GM23338 (cell line): ENCODE measurements at regions not wholly inside any gene's neighbourhood (a gene's known extent, or its start where the extent isn't known, plus 50 kb on each side); places are given as distances from the start of the nearest gene placed in this dataset.

Source experiments
- ATAC-seq: fragments of 200-7000 bp; cut with Tn5 transposase; 3 replicates; pipeline ENCODE4 v1.9.1; 2020
- DNase-seq: peaks from one replicate; pipeline ENCODE4 v3.0.0-alpha.2; 2015; ENCODE audit warnings: low spot score
- H2AFZ ChIP-seq: fragments of 200-600 bp; sonication (generic); 2 replicates; pipeline ENCODE4 v1.8.0; 2016; ENCODE audit warnings: antibody characterized with exemption, mild to moderate bottlenecking, moderate library complexity
- H3F3A ChIP-seq: fragments of 200-600 bp; sonication (generic); replicated peaks from 2 replicates; pipeline ENCODE4 v1.8.0; 2017; ENCODE audit warnings: antibody characterized with exemption, mixed run types, low read depth
- H3K27ac ChIP-seq: fragments of 200-600 bp; sonication (generic); 2 replicates; pipeline ENCODE4 v1.6.1; 2016; ENCODE audit warnings: low read depth
- H3K27me3 ChIP-seq: fragments of 200-600 bp; sonication (generic); 2 replicates; pipeline ENCODE4 v1.8.0; 2016; ENCODE audit warnings: mild to moderate bottlenecking, mixed run types, moderate library complexity; ENCODE audit not compliant: insufficient read depth
- H3K36me3 ChIP-seq: fragments of 200-600 bp; sonication (generic); 2 replicates; pipeline ENCODE4 v1.8.0; 2016; ENCODE audit warnings: mild to moderate bottlenecking; ENCODE audit not compliant: insufficient read depth
- H3K4me1 ChIP-seq: fragments of 200-600 bp; sonication (generic); 2 replicates; pipeline ENCODE4 v1.8.0; 2016; ENCODE audit warnings: mild to moderate bottlenecking, moderate library complexity; ENCODE audit not compliant: insufficient read depth
- H3K4me2 ChIP-seq: fragments of 200-600 bp; sonication (generic); 2 replicates; pipeline ENCODE4 v1.7.1; 2017; ENCODE audit warnings: mixed run types
- H3K4me3 ChIP-seq: fragments of 200-600 bp; sonication (generic); 2 replicates; pipeline ENCODE4 v1.6.1; 2016; ENCODE audit warnings: mixed run types
- H3K79me2 ChIP-seq: fragments of 200-600 bp; sonication (generic); replicated peaks from 2 replicates; pipeline ENCODE4 v1.8.0; 2017; ENCODE audit warnings: mild to moderate bottlenecking; ENCODE audit not compliant: insufficient read depth
- H3K9me2 ChIP-seq: fragments of 200-600 bp; sonication (generic); 2 replicates; pipeline ENCODE4 v1.8.0; 2017; ENCODE audit not compliant: insufficient read depth
- H4K20me1 ChIP-seq: fragments of 200-600 bp; sonication (generic); replicated peaks from 2 replicates; pipeline ENCODE4 v1.8.0; 2017; ENCODE audit warnings: mild to moderate bottlenecking; ENCODE audit not compliant: insufficient read depth
- H3K27ac Mint-ChIP-seq: 2 replicates; pipeline ENCODE4 v1.8.0; 2020; ENCODE audit warnings: inconsistent platforms, mild to moderate bottlenecking, moderate library complexity, mixed read lengths
- H3K27me3 Mint-ChIP-seq: 3 replicates; pipeline ENCODE4 v1.8.0; 2022; ENCODE audit warnings: low read depth, mild to moderate bottlenecking, moderate library complexity, mixed read lengths, inconsistent platforms; ENCODE audit not compliant: insufficient read depth, poor library complexity
- H3K36me3 Mint-ChIP-seq: 3 replicates; pipeline ENCODE4 v1.8.0; 2021; ENCODE audit warnings: low read depth, mild to moderate bottlenecking, inconsistent platforms, moderate library complexity, mixed read lengths
- H3K4me1 Mint-ChIP-seq: 3 replicates; pipeline ENCODE4 v1.8.0; 2020; ENCODE audit warnings: mild to moderate bottlenecking, inconsistent platforms, mixed read lengths
- H3K4me3 Mint-ChIP-seq: 3 replicates; pipeline ENCODE4 v1.8.0; 2021; ENCODE audit warnings: moderate library complexity, mild to moderate bottlenecking, inconsistent platforms, mixed read lengths
- H3K9me3 Mint-ChIP-seq: 3 replicates; pipeline ENCODE4 v1.8.0; 2020; ENCODE audit warnings: moderate library complexity, mild to moderate bottlenecking, inconsistent platforms, mixed read lengths
- CREB1 ChIP-seq: fragments of 250-450 bp; sonication (Bioruptor Pico); IDR thresholded peaks from 2 replicates; pipeline ENCODE4 v1.5.0; 2020; ENCODE audit warnings: low read depth, mild to moderate bottlenecking, moderate library complexity
- EZH2 ChIP-seq: fragments of 200-600 bp; sonication (generic); IDR thresholded peaks from one replicate; pipeline ENCODE4 v1.8.0; 2017; ENCODE audit warnings: antibody characterized with exemption, mild to moderate bottlenecking, low read depth; ENCODE audit not compliant: unreplicated experiment
- EZH2phosphoT487 ChIP-seq: fragments of 200-600 bp; sonication (generic); IDR thresholded peaks from one replicate; pipeline ENCODE4 v1.8.1; 2018; ENCODE audit warnings: antibody characterized with exemption; ENCODE audit not compliant: unreplicated experiment
- NANOG ChIP-seq: IDR thresholded peaks from 2 replicates; pipeline ENCODE4 v1.6.1; 2016; ENCODE audit warnings: antibody characterized with exemption, borderline replicate concordance
- POLR2AphosphoS5 ChIP-seq: IDR thresholded peaks from 2 replicates; pipeline ENCODE4 v1.6.1; 2016; ENCODE audit warnings: antibody characterized with exemption, low read depth
- REST ChIP-seq: IDR thresholded peaks from one replicate; pipeline ENCODE4 v1.6.1; 2018; ENCODE audit warnings: antibody characterized with exemption; ENCODE audit not compliant: unreplicated experiment
- STAT1 ChIP-seq: IDR thresholded peaks from one replicate; pipeline ENCODE4 v1.6.1; 2016; ENCODE audit warnings: antibody characterized with exemption; ENCODE audit not compliant: unreplicated experiment
- ZNF462 ChIP-seq: fragments of 250-450 bp; sonication (Bioruptor Pico); IDR thresholded peaks from 2 replicates; pipeline ENCODE4 v1.5.0; 2020; ENCODE audit warnings: mild to moderate bottlenecking, moderate library complexity

GRCh38 chr16:85359147-85359822 lies 247.0 kb upstream of the CIBAR2 start:
- Mint-ChIP-seq H3K4me1 (peaks cover 8% of the 10 kb centered on the region; the same call in 2 of the 3 replicates), H3K27me3 (peaks cover 11% of the 10 kb centered on the region), H3K27ac (no peak overlapping the region), H3K36me3 (peaks cover 6% of the 10 kb centered on the region), H3K9me3 (peaks cover 7% of the 10 kb centered on the region), H3K4me3 (no peak overlapping the region)
- Histone ChIP-seq H3K4me1 (no peaks in the 10 kb centered on the region), H2AFZ (no peak overlapping the region), H4K20me1 (no peaks in the 10 kb centered on the region; the same call in 1 of the 2 replicates), H3K9me2 (no peaks in the 10 kb centered on the region), H3K4me2 (no peak overlapping the region), H3K36me3 (no peaks in the 10 kb centered on the region), H3K27ac (no peak overlapping the region), H3K79me2 (no peaks in the 10 kb centered on the region), H3K27me3 (no peaks in the 10 kb centered on the region), H3K4me3 (no peak overlapping the region), H3F3A (no peaks in the 10 kb centered on the region)
- no peak for ATAC-seq
- no peak for TF ChIP-seq POLR2AphosphoS5
- no peak for TF ChIP-seq EZH2
- TF ChIP-seq CREB1: no peak
- TF ChIP-seq STAT1: no peak
- TF ChIP-seq EZH2phosphoT487: no peak
- no peak for TF ChIP-seq ZNF462 (CRISPR knock-in tag)
- no peak for TF ChIP-seq NANOG
- no peak for TF ChIP-seq REST
- DNase-seq: no peak
